AG04449 (cell line): ENCODE measurements at regions not wholly inside any gene's neighbourhood (a gene's known extent, or its start where the extent isn't known, plus 50 kb on each side); places are given as distances from the start of the nearest gene placed in this dataset.

ENCODE experiments used
- CTCF ChIA-PET: fragments of 350-600 bp; formaldehyde crosslinking; extraction: SDS; loops from one replicate; lab custom pipeline; 2021; ENCODE audit warnings: antibody characterized with exemption; lab: Yijun Ruan, JAX
- POLR2A ChIA-PET: fragments of 400-600, 350-600 bp; formaldehyde crosslinking; extraction: SDS; loops from one replicate; lab custom pipeline; 2020; ENCODE audit warnings: antibody characterized with exemption, inconsistent platforms; lab: Yijun Ruan, JAX
- DNase-seq: peaks from one replicate; pipeline ENCODE4 v3.0.0-alpha.2; 2010; ENCODE audit warnings: low read depth, low spot score
- H3K4me3 ChIP-seq: 2 replicates; pipeline ENCODE4 v1.5.1; 2011; ENCODE audit warnings: low read depth, mild to moderate bottlenecking, control low read depth, low read length
- CTCF ChIP-seq: IDR thresholded peaks from one replicate; pipeline ENCODE4 v1.5.1; 2011; ENCODE audit warnings: mild to moderate bottlenecking, moderate library complexity, low read length, control low read depth, inconsistent platforms; ENCODE audit not compliant: insufficient read depth; ENCODE audit errors: missing control alignments

GRCh38 chr13:30074431-30074830, 224.0 kb upstream of the UBL3 start:
- POLR2A ChIA-PET = no interaction called here
- CTCF ChIA-PET = interaction anchor here (1.1 to 1.6 kb wide), 2 partner anchors 10 to 229 kb away, joined by 3 to 4 read pairs; no protein-coding TSS in a partner anchor
- no peak overlapping the region for H3K4me3 ChIP-seq
- no peak for DNase-seq
- no peak for TF ChIP-seq CTCF

DNA sequence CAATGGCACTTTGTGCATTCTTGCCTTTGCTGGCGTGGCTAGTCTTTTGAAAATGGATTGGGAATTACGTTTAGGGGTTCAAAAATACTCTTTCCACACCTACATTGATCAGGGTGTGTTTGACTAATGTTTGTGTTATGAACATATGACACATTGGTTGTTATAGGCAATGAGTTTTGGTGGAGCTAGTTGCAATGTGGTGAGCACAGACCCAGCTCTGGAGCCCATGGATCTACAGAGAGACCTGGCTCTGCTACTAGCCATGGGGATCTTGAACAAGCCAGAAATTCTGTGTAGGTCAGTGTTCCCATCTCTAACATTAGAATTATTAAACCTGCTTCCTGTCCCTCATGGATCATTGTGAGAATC, 222.4 kb upstream of the UBL3 start:
- POLR2A ChIA-PET = no interaction called here
- no peak for DNase-seq
- CTCF ChIA-PET = interaction anchor here (0.6 kb wide), 1 partner anchor 165 kb away, joined by 3 read pairs; no protein-coding TSS in a partner anchor

DNA sequence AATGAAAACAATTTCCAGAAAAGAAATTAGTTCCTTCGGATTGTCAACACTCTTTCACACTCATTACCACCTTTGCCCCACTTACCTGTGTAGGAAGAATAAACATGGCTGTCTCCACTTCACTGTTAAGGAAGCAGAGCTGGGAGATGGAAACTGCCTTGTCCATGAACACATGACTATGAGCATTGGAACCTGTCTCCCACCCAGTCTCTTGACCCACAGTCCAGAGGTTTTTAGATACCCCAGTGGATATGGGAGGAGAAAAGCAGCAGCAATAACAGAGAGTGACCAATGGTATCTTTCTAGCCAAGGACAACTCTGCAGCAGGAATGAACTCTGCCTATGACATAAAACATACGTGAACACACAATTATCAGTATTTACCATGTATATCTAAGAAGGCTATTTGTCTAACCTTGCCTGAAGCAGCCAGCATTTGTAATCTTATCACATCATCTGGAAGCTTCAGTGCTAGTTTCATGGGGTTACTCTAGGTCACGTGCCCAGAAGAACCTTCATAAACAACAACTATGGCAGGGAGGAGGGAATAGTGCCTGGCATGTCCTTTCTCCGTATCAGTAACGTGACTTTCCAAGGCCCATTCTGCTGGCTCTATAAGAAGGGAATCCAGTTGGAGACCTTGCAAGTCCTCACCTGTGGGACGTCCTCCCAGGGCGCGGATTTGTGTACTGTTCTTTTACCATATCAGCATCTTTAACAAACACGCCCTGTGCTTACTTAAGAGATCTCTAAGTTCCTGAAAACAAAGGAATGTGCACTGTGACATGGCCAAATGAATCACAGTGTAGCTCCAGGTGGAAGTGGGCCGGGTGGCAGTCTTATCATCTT, 221.8 kb upstream of the UBL3 start:
- POLR2A ChIA-PET = no interaction called here
- no peak for TF ChIP-seq CTCF
- DNase-seq = no peak
- H3K4me3 ChIP-seq = no peak overlapping the region
- CTCF ChIA-PET = no interaction called here

More for the DNA sequence above, 222.4 kb upstream of the UBL3 start:
- no peak overlapping the region for H3K4me3 ChIP-seq
- no peak for TF ChIP-seq CTCF

- no peak for DNase-seq
- no peak overlapping the region for H3K4me3 ChIP-seq
- CTCF ChIA-PET = interaction anchor here (0.6 to 1.2 kb wide), 2 partner anchors 14 to 162 kb away, joined by 3 read pairs; no protein-coding TSS in a partner anchor
- POLR2A ChIA-PET = interaction anchor here (0.7 kb wide), 1 partner anchor 8 kb away, joined by 3 read pairs; no protein-coding TSS in a partner anchor
- no peak for TF ChIP-seq CTCF
Measured at GRCh38 chr13:30065181-30065580, 214.8 kb upstream of the UBL3 start.

GRCh38 chr13:30063892-30064291, 213.5 kb upstream of the UBL3 start:
- CTCF ChIA-PET = interaction anchor here (1.1 to 1.4 kb wide), 3 partner anchors 8 to 17 kb away, joined by 3 to 4 read pairs (median 3); no protein-coding TSS in a partner anchor
- no peak for DNase-seq
- H3K4me3 ChIP-seq = no peak overlapping the region
- POLR2A ChIA-PET = no interaction called here
- TF ChIP-seq CTCF = no peak

GRCh38 chr13:30061217-30061616, 210.8 kb upstream of the UBL3 start:
- no peak for DNase-seq
- TF ChIP-seq CTCF = no peak
- ChIA-PET CTCF (interaction anchor here (0.9 kb wide), 1 partner anchor 18 kb away, joined by 4 read pairs; no protein-coding TSS in a partner anchor), POLR2A (no interaction called here)
- H3K4me3 ChIP-seq = no peak overlapping the region
